ENCODE measurements at regions not wholly inside any gene's neighbourhood (a gene's known extent, or its start where the extent isn't known, plus 50 kb on each side); places are given as distances from the start of the nearest gene placed in this dataset.

GRCh38 chr6:56864171-56864616 lies 90.7 kb upstream of the BEND6 start:
- no peak for DNase-seq (ENCODE audit: low read depth in 3 of 3, low spot score in 1 of 3)

- no peak for DNase-seq (ENCODE audit: low read depth in 3 of 3, low spot score in 1 of 3)
These were observed 91.5 kb upstream of the BEND6 start for GRCh38 chr6:56863366-56863765.

- no peak for DNase-seq (ENCODE audit: low read depth in 3 of 3, low spot score in 1 of 3)
These were observed 92.3 kb upstream of the BEND6 start for GRCh38 chr6:56862415-56863175.

- no peak for DNase-seq (ENCODE audit: low read depth in 3 of 3, low spot score in 1 of 3)
These were observed 94.4 kb upstream of the BEND6 start for GRCh38 chr6:56860475-56860874.

- DNase-seq (ENCODE audit: low read depth in 3 of 3, low spot score in 1 of 3) = no peak
These were observed 98.8 kb upstream of the BEND6 start for GRCh38 chr6:56856036-56856580.

- DNase-seq (ENCODE audit: low read depth in 3 of 3, low spot score in 1 of 3) = no peak
These were observed 100.8 kb upstream of the BEND6 start for GRCh38 chr6:56854086-56854485.

- no peak for DNase-seq (ENCODE audit: low read depth in 3 of 3, low spot score in 1 of 3)
These were observed 101.4 kb upstream of the BEND6 start for GRCh38 chr6:56853541-56853940.

GRCh38 chr6:56852260-56853010 lies 102.5 kb upstream of the BEND6 start:
- no peak for DNase-seq (ENCODE audit: low read depth in 3 of 3, low spot score in 1 of 3)

- no peak for DNase-seq (ENCODE audit: low read depth in 3 of 3, low spot score in 1 of 3)
These were observed 103.2 kb upstream of the BEND6 start for GRCh38 chr6:56851541-56852259.

GRCh38 chr6:56851074-56851473 lies 103.8 kb upstream of the BEND6 start:
- DNase-seq (ENCODE audit: low read depth in 3 of 3, low spot score in 1 of 3) = no peak

GRCh38 chr6:56850626-56851025 lies 104.3 kb upstream of the BEND6 start:
- no peak for DNase-seq (ENCODE audit: low read depth in 3 of 3, low spot score in 1 of 3)

GRCh38 chr6:56849896-56850295 lies 105.0 kb upstream of the BEND6 start:
- DNase-seq (ENCODE audit: low read depth in 3 of 3, low spot score in 1 of 3) = no peak

GRCh38 chr6:56848105-56848504 lies 106.8 kb upstream of the BEND6 start:
- DNase-seq (ENCODE audit: low read depth in 3 of 3, low spot score in 1 of 3) = no peak

- DNase-seq (ENCODE audit: low read depth in 3 of 3, low spot score in 1 of 3) = no peak
These were observed 109.9 kb upstream of the BEND6 start for GRCh38 chr6:56845032-56845431.

- DNase-seq (ENCODE audit: low read depth in 3 of 3, low spot score in 1 of 3) = peak in 2 of 3 donors; percentile 5 to 29
These were observed 111.2 kb upstream of the BEND6 start for GRCh38 chr6:56843476-56844349.

GRCh38 chr6:56842686-56843475 lies 112.0 kb upstream of the BEND6 start:
- DNase-seq (ENCODE audit: low read depth in 3 of 3, low spot score in 1 of 3) = no peak

- DNase-seq (ENCODE audit: low read depth in 3 of 3, low spot score in 1 of 3) = no peak
These were observed 113.2 kb upstream of the BEND6 start for GRCh38 chr6:56841751-56842150.

- no peak for DNase-seq (ENCODE audit: low read depth in 3 of 3, low spot score in 1 of 3)
These were observed 113.5 kb upstream of the BEND6 start for GRCh38 chr6:56841381-56841749.

GRCh38 chr6:56840467-56841380 lies 114.2 kb upstream of the BEND6 start:
- no peak for DNase-seq (ENCODE audit: low read depth in 3 of 3, low spot score in 1 of 3)

Measured in stimulated activated CD4-positive, alpha-beta T cell treated with anti-CD3 and anti-CD28 coated beads, TNF-alpha, amount 100 ng/mL, for 1 hour (primary cell).